Body of pancreas (tissue), 4 donors: ENCODE measurements at regions not wholly inside any gene's neighbourhood (a gene's known extent, or its start where the extent isn't known, plus 50 kb on each side); places are given as distances from the start of the nearest gene placed in this dataset.
A peak's percentile ranks its signal among the peaks of the same experiment; 100 is the strongest.
"Not testable (repeated sequence)": the region's sequence is repeated elsewhere in the genome, so short reads cannot be mapped to it uniquely, and the experiment has no call there.

Source experiments
- ATAC-seq: fragments of 150-250 bp; one replicate; pipeline ENCODE4 v1.9.1; 2016
- DNase-seq, 4 donors: peaks; one replicate each; pipeline ENCODE4 v3.0.0-alpha.2; 2019
- H3K27ac ChIP-seq, 4 donors: fragments of 200-600 bp; sonication (generic); 1 replicate in 3 of 4; 2 replicates in 1 of 4; pipeline versions ENCODE4 v1.5.1 to v1.6.1; 2016 to 2019; ENCODE audit warnings: mild to moderate bottlenecking in 1 of 4, mixed read lengths in 1 of 4, moderate library complexity in 1 of 4
- H3K27me3 ChIP-seq, 2 donors: fragments of 200-600 bp; sonication (generic); one replicate each; pipeline ENCODE4 v1.6.0; 2016; ENCODE audit warnings: mild to moderate bottlenecking in 1 of 2
- H3K36me3 ChIP-seq, 2 donors: fragments of 200-600 bp; sonication (generic); replicated peaks in 1 of 2; 2 replicates each; pipeline ENCODE4 v1.5.1; 2016; ENCODE audit warnings: low read depth in 2 of 2; ENCODE audit not compliant: insufficient read depth in 1 of 2
- H3K4me1 ChIP-seq: fragments of 200-600 bp; sonication (generic); one replicate; pipeline ENCODE4 v1.6.0; 2016
- H3K4me3 ChIP-seq, 2 donors: fragments of 200-600 bp; sonication (generic); 1 replicate in 1 of 2; 2 replicates in 1 of 2; pipeline ENCODE4 v1.5.1; 2016 to 2019
- H3K9me3 ChIP-seq, 3 donors: fragments of 200-600 bp; sonication (generic); 1 replicate in 2 of 3; 2 replicates in 1 of 3; pipeline ENCODE4 v1.5.1; 2016
- CTCF ChIP-seq, 7 experiments: fragments of 450-650 bp in 4 of 7; fragments of 200-600 bp in 3 of 7; sonication (generic) in 3 of 7; IDR thresholded peaks; one replicate each; pipeline ENCODE4 v1.5.1; 2016 to 2019; ENCODE audit warnings: antibody characterized with exemption in 7 of 7
- POLR2A ChIP-seq, 3 donors: fragments of 450-650 bp; IDR thresholded peaks; one replicate each; pipeline ENCODE4 v1.6.1; 2016; ENCODE audit warnings: antibody characterized with exemption in 3 of 3, mild to moderate bottlenecking in 2 of 3
- WGBS, 2 donors: methylation state at CpG; one replicate each; pipeline ENCODE4 v1.1.5; 2017; 5-methylcytosine and 5-hydroxymethylcytosine counted together
- intact Hi-C: fragments of 100-400 bp; cut with DNase I; formaldehyde crosslinking; loops from one replicate; pipeline ENCODE4 v1.15.1; 2023

- Histone ChIP-seq H3K27me3 (no peaks in the 10 kb centered on the region), H3K4me3 (no peak overlapping the region), H3K4me1 (no peaks in the 10 kb centered on the region), H3K36me3 (no peaks in the 10 kb centered on the region), H3K27ac (no peak overlapping the region), H3K9me3 (no peaks in the 10 kb centered on the region)
- ATAC-seq (no peak), DNase-seq (no peak)
- intact Hi-C loops, result no loop called here
- TF ChIP-seq CTCF (IDR thresholded peaks at IDR 0.05) (no peak), POLR2A (IDR thresholded peaks at IDR 0.05) (no peak)
- WGBS, 2 donors, result 66 to 67% methylated on average over 5 of the region's 5 CpGs
Observed at GRCh38 chr7:49706106-49706505, 67.3 kb upstream of the VWC2 start.

GRCh38 chr7:49707891-49708290 is 65.5 kb upstream of the VWC2 start:
- no peak for TF ChIP-seq POLR2A (IDR thresholded peaks at IDR 0.05)
- no peak for TF ChIP-seq CTCF (IDR thresholded peaks at IDR 0.05)
- 84 to 88% methylated on average over 3 of the region's 3 CpGs for WGBS, 2 donors
- Histone ChIP-seq H3K27me3 (no peaks in the 10 kb centered on the region), H3K4me3 (no peak overlapping the region), H3K27ac (no peak overlapping the region), H3K9me3 (no peaks in the 10 kb centered on the region), H3K4me1 (no peaks in the 10 kb centered on the region), H3K36me3 (no peaks in the 10 kb centered on the region)
- no peak for ATAC-seq
- DNase-seq, result no peak
- intact Hi-C loops, result no loop called here

- intact Hi-C loops, result no loop called here
- no peaks in the 10 kb centered on the region for H3K36me3 ChIP-seq
- H3K27me3 ChIP-seq, result no peaks in the 10 kb centered on the region
- peaks cover 4% of the 10 kb centered on the region for H3K4me1 ChIP-seq
- DNase-seq, result no peak
- TF ChIP-seq CTCF (IDR thresholded peaks at IDR 0.05) (no peak), POLR2A (IDR thresholded peaks at IDR 0.05) (no peak)
- no peak for ATAC-seq
- no peak overlapping the region for H3K27ac ChIP-seq
- H3K4me3 ChIP-seq, result no peak overlapping the region
- no peaks in the 10 kb centered on the region for H3K9me3 ChIP-seq
- 90% methylated on average over 5 of the region's 5 CpGs for WGBS, 2 donors
Observed at GRCh38 chr7:49708590-49708989, 64.8 kb upstream of the VWC2 start.

GRCh38 chr7:49711072-49711723 is 62.2 kb upstream of the VWC2 start:
- H3K4me3 ChIP-seq, H3K36me3 ChIP-seq, intact Hi-C loops, H3K27me3 ChIP-seq, DNase-seq, ATAC-seq, H3K27ac ChIP-seq, H3K9me3 ChIP-seq: not testable (repeated sequence)
- H3K4me1 ChIP-seq, result peaks cover 16% of the 10 kb centered on the region
- WGBS, 2 donors, result 93 to 95% methylated on average over 6 to 28 of the region's 28 CpGs

- TF ChIP-seq POLR2A (IDR thresholded peaks at IDR 0.05) (no peak), CTCF (IDR thresholded peaks at IDR 0.05) (no peak)
- H3K36me3 ChIP-seq, result no peaks in the 10 kb centered on the region
- intact Hi-C loops, result no loop called here
Observed at GRCh38 chr7:49714182-49714581, 59.3 kb upstream of the VWC2 start.

More at GRCh38 chr7:49714182-49714581, 59.3 kb upstream of the VWC2 start:
- ATAC-seq (peak; percentile 95), DNase-seq (peak; percentile 70 to 88 (median 85))
- H3K27me3 ChIP-seq, result no peaks in the 10 kb centered on the region
- WGBS, 2 donors, result 17 to 25% methylated on average over 2 of the region's 2 CpGs
- no peaks in the 10 kb centered on the region for H3K9me3 ChIP-seq
- no peak overlapping the region for H3K4me3 ChIP-seq
- H3K4me1 ChIP-seq, result peaks cover 16% of the 10 kb centered on the region
- peak overlapping the region in 1 of 4 donors; percentile 10 for H3K27ac ChIP-seq
